Aorta (tissue), 5 donors: ENCODE measurements at regions not wholly inside any gene's neighbourhood (a gene's known extent, or its start where the extent isn't known, plus 50 kb on each side); places are given as distances from the start of the nearest gene placed in this dataset.

Source experiments
- ATAC-seq: fragments of 200-7000 bp; cut with Tn5 transposase; one replicate; pipeline ENCODE4 v1.9.1; 2022; ENCODE audit warnings: moderate library complexity; ENCODE audit not compliant: low FRiP score
- DNase-seq, 2 donors: peaks; one replicate each; pipeline ENCODE4 v3.0.0-alpha.2; 2020
- H3K27ac ChIP-seq, 2 donors: one replicate each; pipeline ENCODE4 v1.5.1; 2013; ENCODE audit warnings: low read length in 2 of 2, mild to moderate bottlenecking in 2 of 2, moderate library complexity in 2 of 2, control low read depth in 1 of 2, inconsistent platforms in 1 of 2, low read depth in 1 of 2
- H3K27me3 ChIP-seq, 2 donors: one replicate each; pipeline ENCODE4 v1.6.1; 2013; ENCODE audit warnings: control low read depth in 1 of 2, low read length in 1 of 2, mild to moderate bottlenecking in 1 of 2, moderate library complexity in 1 of 2; ENCODE audit not compliant: insufficient read depth in 2 of 2, control insufficient read depth in 1 of 2
- H3K36me3 ChIP-seq, 2 donors: one replicate each; pipeline ENCODE4 v1.6.1; 2013; ENCODE audit warnings: control low read depth in 1 of 2, low read length in 1 of 2, mild to moderate bottlenecking in 1 of 2; ENCODE audit not compliant: insufficient read depth in 2 of 2, control insufficient read depth in 1 of 2
- H3K4me1 ChIP-seq, 2 donors: one replicate each; pipeline ENCODE4 v1.6.1; 2013; ENCODE audit warnings: low read length in 2 of 2, control low read depth in 1 of 2, mild to moderate bottlenecking in 1 of 2, moderate library complexity in 1 of 2; ENCODE audit not compliant: insufficient read depth in 2 of 2, control insufficient read depth in 1 of 2
- H3K4me3 ChIP-seq, 2 donors: one replicate each; pipeline ENCODE4 v1.5.1; 2013; ENCODE audit warnings: low read length in 2 of 2, control low read depth in 1 of 2, mild to moderate bottlenecking in 1 of 2
- H3K9me3 ChIP-seq: one replicate; pipeline ENCODE4 v1.6.1; 2013; ENCODE audit warnings: mild to moderate bottlenecking, low read length; ENCODE audit not compliant: control insufficient read depth
- WGBS, 2 donors: extraction: QIAGEN DNeasy Blood & Tissue Kit; methylation state at CpG; one replicate each; pipeline ENCODE4 v1.1.7; 2013; 5-methylcytosine and 5-hydroxymethylcytosine counted together
- intact Hi-C, 2 donors: fragments of 100-400 bp; cut with DNase I; formaldehyde crosslinking; loops; one replicate each; pipeline versions ENCODE4 v1.14.2 to v1.15.0; 2022
- donor health status: healthy with polysubstance abuse.
- donor health status: Bipolar disorder and iron deficiency.
- donor health status: DM: no; HTN: no; CAD: no.
- donor health status: DM: no; HTN: no; CAD: no.
- donor health status: DM: yes; HTN: yes; CAD: no.

- H3K36me3 ChIP-seq = no peaks in the 10 kb centered on the region
- H3K4me3 ChIP-seq = no peak overlapping the region
- no peak overlapping the region for H3K27ac ChIP-seq
- WGBS, 2 donors = 63 to 90% methylated on average over 3 of the region's 3 CpGs
- DNase-seq = no peak
- H3K27me3 ChIP-seq = peaks cover 0 to 1% of the 10 kb centered on the region in 2 donors
- H3K4me1 ChIP-seq = no peaks in the 10 kb centered on the region
- intact Hi-C loops = no loop called here
- no peak for ATAC-seq
- H3K9me3 ChIP-seq = peaks cover 13% of the 10 kb centered on the region
These were observed 304.2 kb upstream of the CADM1 start for GRCh38 chr11:115808351-115808940.

DNA sequence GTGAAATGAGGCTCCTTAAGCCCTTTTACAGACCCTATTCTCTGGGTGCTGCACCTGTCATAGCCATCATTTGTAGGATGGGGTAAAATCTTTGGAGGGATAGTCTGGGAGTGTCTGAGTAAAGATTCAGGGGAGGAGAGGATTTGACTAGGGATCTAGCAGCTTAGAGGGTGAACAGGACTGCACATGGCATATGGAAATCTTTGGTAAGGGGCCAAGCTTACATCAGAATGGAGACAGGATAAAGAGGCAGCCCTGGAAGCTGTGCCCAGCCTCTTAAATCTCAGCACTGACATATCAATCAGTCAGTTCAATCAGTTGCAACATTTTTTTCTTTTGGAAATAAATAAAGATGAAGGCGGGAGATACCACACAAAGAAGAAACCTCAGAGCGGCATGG lies 301.8 kb upstream of the CADM1 start:
- whole genome bisulfite sequencing, 2 donors = 61 to 79% methylated on average over 2 of the region's 2 CpGs
- H3K27me3 ChIP-seq = no peaks in the 10 kb centered on the region
- DNase-seq = no peak
- intact Hi-C loops = no loop called here
- H3K4me3 ChIP-seq = no peak overlapping the region
- H3K36me3 ChIP-seq = no peaks in the 10 kb centered on the region
- no peak overlapping the region for H3K27ac ChIP-seq
- H3K9me3 ChIP-seq = peaks cover 11% of the 10 kb centered on the region
- H3K4me1 ChIP-seq = no peaks in the 10 kb centered on the region
- no peak for ATAC-seq

GRCh38 chr11:115803073-115803740 lies 299.0 kb upstream of the CADM1 start:
- no peak for ATAC-seq
- DNase-seq = no peak

GRCh38 chr11:115802641-115803040 lies 298.4 kb upstream of the CADM1 start:
- intact Hi-C loops = no loop called here
- DNase-seq (no peak), ATAC-seq (no peak)
- Histone ChIP-seq H3K4me3 (no peak overlapping the region), H3K9me3 (peaks cover 3% of the 10 kb centered on the region), H3K36me3 (no peaks in the 10 kb centered on the region), H3K4me1 (no peaks in the 10 kb centered on the region), H3K27ac (no peak overlapping the region), H3K27me3 (no peaks in the 10 kb centered on the region)
- WGBS, 2 donors = 84% methylated on average over 3 of the region's 3 CpGs

More at GRCh38 chr11:115803073-115803740, 299.0 kb upstream of the CADM1 start:
- no peaks in the 10 kb centered on the region for H3K36me3 ChIP-seq
- peaks cover 4% of the 10 kb centered on the region for H3K9me3 ChIP-seq
- H3K4me1 ChIP-seq = no peaks in the 10 kb centered on the region
- no peak overlapping the region for H3K4me3 ChIP-seq
- H3K27ac ChIP-seq = no peak overlapping the region
- H3K27me3 ChIP-seq = no peaks in the 10 kb centered on the region
- intact Hi-C loops = no loop called here
- WGBS, 2 donors = 92 to 94% methylated on average over 2 of the region's 2 CpGs

DNA sequence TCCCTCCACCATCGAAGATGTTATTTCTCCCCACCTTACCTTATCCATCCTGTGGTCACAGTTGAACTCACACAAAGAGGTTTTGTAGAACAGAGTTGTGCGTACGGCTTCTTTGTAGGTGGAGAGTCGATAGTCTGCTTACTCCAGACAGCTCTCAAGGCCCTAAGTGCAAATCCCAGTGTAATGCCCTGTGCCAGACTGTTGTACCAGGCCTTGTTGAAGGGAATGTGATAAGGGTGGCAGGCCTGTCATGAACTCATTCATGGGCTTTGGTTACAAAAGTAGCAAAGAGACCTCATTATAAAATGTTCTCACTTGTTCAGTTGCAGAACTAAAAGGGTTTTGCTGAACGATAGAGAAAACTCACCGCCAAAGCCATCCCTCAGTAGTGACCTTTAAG lies 288.7 kb upstream of the CADM1 start:
- no peak for ATAC-seq
- WGBS, 2 donors = 62 to 68% methylated on average over 6 of the region's 6 CpGs
- no peak overlapping the region for H3K27ac ChIP-seq
- H3K36me3 ChIP-seq = no peaks in the 10 kb centered on the region
- no peak overlapping the region for H3K4me3 ChIP-seq
- H3K9me3 ChIP-seq = peaks cover 3% of the 10 kb centered on the region
- no peaks in the 10 kb centered on the region for H3K27me3 ChIP-seq
- DNase-seq = no peak
- intact Hi-C loops = no loop called here
- no peaks in the 10 kb centered on the region for H3K4me1 ChIP-seq

- no peaks in the 10 kb centered on the region for H3K36me3 ChIP-seq
- WGBS, 2 donors = 75 to 78% methylated on average over 5 of the region's 5 CpGs
- H3K27ac ChIP-seq = no peak overlapping the region
- intact Hi-C loops = no loop called here
- DNase-seq (no peak), ATAC-seq (no peak)
- H3K4me3 ChIP-seq = no peak overlapping the region
- H3K9me3 ChIP-seq = peaks cover 3% of the 10 kb centered on the region
- no peaks in the 10 kb centered on the region for H3K4me1 ChIP-seq
- H3K27me3 ChIP-seq = peaks cover 0 to 3% of the 10 kb centered on the region in 2 donors
These were observed 283.1 kb upstream of the CADM1 start for GRCh38 chr11:115787302-115787701.

- Histone ChIP-seq H3K4me3 (no peak overlapping the region), H3K9me3 (peaks cover 2% of the 10 kb centered on the region), H3K4me1 (no peaks in the 10 kb centered on the region), H3K27ac (no peak overlapping the region), H3K27me3 (peaks cover 0 to 3% of the 10 kb centered on the region in 2 donors), H3K36me3 (no peaks in the 10 kb centered on the region)
- ATAC-seq = no peak
- intact Hi-C loops = no loop called here
- 41 to 54% methylated on average over 3 of the region's 3 CpGs for WGBS, 2 donors
- no peak for DNase-seq
These were observed 280.7 kb upstream of the CADM1 start for GRCh38 chr11:115784796-115785521.

- Histone ChIP-seq H3K9me3 (no peaks in the 10 kb centered on the region), H3K27ac (no peak overlapping the region), H3K4me1 (no peaks in the 10 kb centered on the region), H3K27me3 (no peaks in the 10 kb centered on the region), H3K4me3 (no peak overlapping the region), H3K36me3 (no peaks in the 10 kb centered on the region)
- DNase-seq = no peak
- ATAC-seq = no peak
- WGBS, 2 donors = 60 to 65% methylated on average over 9 of the region's 9 CpGs
- intact Hi-C loops = no loop called here
These were observed 276.6 kb upstream of the CADM1 start for GRCh38 chr11:115780646-115781362.
